ENCODE measurements at regions not wholly inside any gene's neighbourhood (a gene's known extent, or its start where the extent isn't known, plus 50 kb on each side); places are given as distances from the start of the nearest gene placed in this dataset.

GRCh38 chr11:127252321-127252720, 251.8 kb upstream of the KIRREL3 start:
- Mint-ChIP-seq H3K27ac (ENCODE audit: low read depth, unreplicated experiment) (no peak overlapping the region), H3K27me3 (ENCODE audit: insufficient read depth, unreplicated experiment) (peaks cover 40% of the 10 kb centered on the region)
- TF ChIP-seq CTCF (IDR thresholded peaks at IDR 0.05; ENCODE audit: unreplicated experiment): no peak

GRCh38 chr11:127249576-127249975, 249.0 kb upstream of the KIRREL3 start:
- DNase-seq (ENCODE audit: unreplicated experiment): no peak
- CTCF ChIA-PET: interaction anchor here (0.6 to 0.8 kb wide), 2 partner anchors 149 to 1083 kb away, joined by 3 to 4 read pairs; no protein-coding TSS in a partner anchor
- Mint-ChIP-seq H3K36me3 (ENCODE audit: insufficient read depth, unreplicated experiment) (peaks cover 6% of the 10 kb centered on the region), H3K27ac (ENCODE audit: low read depth, unreplicated experiment) (no peak overlapping the region), H3K9me3 (ENCODE audit: unreplicated experiment) (peaks cover 6% of the 10 kb centered on the region), H3K4me3 (ENCODE audit: unreplicated experiment) (no peak overlapping the region), H3K27me3 (ENCODE audit: insufficient read depth, unreplicated experiment) (peaks cover 42% of the 10 kb centered on the region), H3K4me1 (ENCODE audit: insufficient read depth, unreplicated experiment) (peaks cover 10% of the 10 kb centered on the region)
- intact Hi-C loops (cut with micrococcal nuclease): no loop called here
- no peak for TF ChIP-seq CTCF (IDR thresholded peaks at IDR 0.05; ENCODE audit: unreplicated experiment)
- BruUV-seq (replicated peaks): no TSS peak
- POLR2A ChIA-PET: no interaction called here

More at GRCh38 chr11:127252321-127252720, 251.8 kb upstream of the KIRREL3 start:
- ChIA-PET CTCF (interaction anchor here (0.7 to 1.2 kb wide), 2 partner anchors 22 to 316 kb away, joined by 3 to 4 read pairs; no protein-coding TSS in a partner anchor), POLR2A (no interaction called here)
- intact Hi-C loops (cut with micrococcal nuclease): no loop called here
- peaks cover 6% of the 10 kb centered on the region for H3K36me3 Mint-ChIP-seq (ENCODE audit: insufficient read depth, unreplicated experiment)
- no TSS peak for BruUV-seq (replicated peaks)
- H3K4me1 Mint-ChIP-seq (ENCODE audit: insufficient read depth, unreplicated experiment): peaks cover 5% of the 10 kb centered on the region
- no peak for DNase-seq (ENCODE audit: unreplicated experiment)
- no peaks in the 10 kb centered on the region for H3K9me3 Mint-ChIP-seq (ENCODE audit: unreplicated experiment)
- H3K4me3 Mint-ChIP-seq (ENCODE audit: unreplicated experiment): no peak overlapping the region

- peaks cover 6% of the 10 kb centered on the region for H3K9me3 Mint-ChIP-seq (ENCODE audit: unreplicated experiment)
- BruUV-seq (replicated peaks): no TSS peak
- H3K27me3 Mint-ChIP-seq (ENCODE audit: insufficient read depth, unreplicated experiment): peaks cover 42% of the 10 kb centered on the region
- intact Hi-C loops (cut with micrococcal nuclease): no loop called here
- ChIA-PET POLR2A (no interaction called here), CTCF (interaction anchor here (0.7 kb wide), 1 partner anchor 202 kb away, joined by 3 read pairs; no protein-coding TSS in a partner anchor)
- DNase-seq (ENCODE audit: unreplicated experiment): no peak
- no peak overlapping the region for H3K4me3 Mint-ChIP-seq (ENCODE audit: unreplicated experiment)
- TF ChIP-seq CTCF (IDR thresholded peaks at IDR 0.05; ENCODE audit: unreplicated experiment): no peak
- no peak overlapping the region for H3K27ac Mint-ChIP-seq (ENCODE audit: low read depth, unreplicated experiment)
- H3K4me1 Mint-ChIP-seq (ENCODE audit: insufficient read depth, unreplicated experiment): peaks cover 10% of the 10 kb centered on the region
- peaks cover 6% of the 10 kb centered on the region for H3K36me3 Mint-ChIP-seq (ENCODE audit: insufficient read depth, unreplicated experiment)
Observed at GRCh38 chr11:127248476-127248875, 247.9 kb upstream of the KIRREL3 start.

- Mint-ChIP-seq H3K9me3 (ENCODE audit: unreplicated experiment) (peaks cover 6% of the 10 kb centered on the region), H3K36me3 (ENCODE audit: insufficient read depth, unreplicated experiment) (peaks cover 6% of the 10 kb centered on the region), H3K4me3 (ENCODE audit: unreplicated experiment) (no peak overlapping the region), H3K27ac (ENCODE audit: low read depth, unreplicated experiment) (no peak overlapping the region), H3K4me1 (ENCODE audit: insufficient read depth, unreplicated experiment) (peaks cover 10% of the 10 kb centered on the region), H3K27me3 (ENCODE audit: insufficient read depth, unreplicated experiment) (peaks cover 49% of the 10 kb centered on the region)
- intact Hi-C loops (cut with micrococcal nuclease): no loop called here
- BruUV-seq (replicated peaks): no TSS peak
- no peak for TF ChIP-seq CTCF (IDR thresholded peaks at IDR 0.05; ENCODE audit: unreplicated experiment)
- ChIA-PET POLR2A (no interaction called here), CTCF (no interaction called here)
- peak; percentile 11 for DNase-seq (ENCODE audit: unreplicated experiment)
Observed at GRCh38 chr11:127247261-127247851, 246.8 kb upstream of the KIRREL3 start.

All from MCF 10A (cell line).